K562 (cell line): ENCODE measurements at regions not wholly inside any gene's neighbourhood (a gene's known extent, or its start where the extent isn't known, plus 50 kb on each side); places are given as distances from the start of the nearest gene placed in this dataset.

Experiments
- CBFA2T3 ChIP-seq: fragments of 450-650 bp; IDR thresholded peaks from 2 replicates; pipeline ENCODE4 v1.6.1; 2017
- CEBPB ChIP-seq: fragments of 450-650 bp; IDR thresholded peaks from 2 replicates; pipeline ENCODE4 v1.6.1; 2016; ENCODE audit warnings: missing genetic modification characterization, missing compliant biosample characterization
- CHD2 ChIP-seq: IDR thresholded peaks from 2 replicates; pipeline ENCODE4 v1.6.1; 2011; ENCODE audit warnings: low read depth, low read length
- EP300 ChIP-seq: IDR thresholded peaks from 2 replicates; pipeline ENCODE4 v1.6.1; 2012; ENCODE audit warnings: low read length, improper control_type of control experiment
- GABPA ChIP-seq: fragments of 200-800 bp; sonication (Bioruptor generic); conservative IDR thresholded peaks from 2 replicates; pipeline ENCODE4 v1.6.1; 2016; ENCODE audit warnings: low read depth, missing genetic modification characterization, missing compliant biosample characterization
- SRSF1 ChIP-seq: fragments of 200-400 bp; formaldehyde crosslinking; IDR thresholded peaks from 2 replicates; pipeline ENCODE4 v1.6.1; 2017; ENCODE audit warnings: mild to moderate bottlenecking, low read depth, low read length, moderate library complexity
- USF1 ChIP-seq: sonication (generic); formaldehyde crosslinking; IDR thresholded peaks from 2 replicates; pipeline ENCODE4 v1.9.0; 2022; ENCODE audit warnings: mild to moderate bottlenecking, missing genetic modification reagents
- ZFP30 ChIP-seq: fragments of 250-450 bp; sonication (Bioruptor Pico); IDR thresholded peaks from 2 replicates; pipeline ENCODE4 v1.8.0; 2022; ENCODE audit warnings: moderate library complexity, mild to moderate bottlenecking, inconsistent platforms, borderline replicate concordance
- TF ChIP-seq, protein P1 (sequence below): fragments of 250-450 bp; sonication (Bioruptor Pico); IDR thresholded peaks from 2 replicates; pipeline ENCODE4 v1.8.0; 2021; ENCODE audit warnings: moderate library complexity, mild to moderate bottlenecking, inconsistent platforms

DNA sequence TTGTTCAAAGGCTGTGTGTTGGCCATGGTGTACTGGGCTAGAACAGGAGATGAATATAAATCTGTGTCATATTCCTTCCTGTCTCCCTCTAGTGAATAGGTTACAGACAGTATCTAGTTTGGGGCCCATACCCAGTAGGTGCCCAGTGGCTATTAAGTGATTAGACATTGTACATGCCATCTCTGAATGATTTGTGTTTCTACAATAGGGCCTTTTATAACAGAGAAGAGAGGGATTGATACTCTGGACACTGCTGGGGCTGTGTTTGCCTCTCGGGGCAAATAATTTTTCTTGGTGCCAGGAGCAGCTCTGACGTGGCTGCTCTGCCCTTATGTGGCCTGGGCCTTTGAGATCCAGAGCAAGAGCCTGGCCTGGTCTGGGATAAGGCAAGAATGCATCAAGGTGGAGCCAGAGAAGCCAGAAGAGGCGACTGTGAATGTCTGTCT, 403.1 kb downstream of the SPRY2 start:
- TF ChIP-seq USF1 (CRISPR knock-in tag) (no peak), ZFP30 (CRISPR knock-in tag) (no peak), CBFA2T3 (no peak), GABPA (no peak), SRSF1 (no peak), CHD2 (no peak), CEBPB (no peak), EP300 (no peak)
- TF ChIP-seq, protein P1, sequence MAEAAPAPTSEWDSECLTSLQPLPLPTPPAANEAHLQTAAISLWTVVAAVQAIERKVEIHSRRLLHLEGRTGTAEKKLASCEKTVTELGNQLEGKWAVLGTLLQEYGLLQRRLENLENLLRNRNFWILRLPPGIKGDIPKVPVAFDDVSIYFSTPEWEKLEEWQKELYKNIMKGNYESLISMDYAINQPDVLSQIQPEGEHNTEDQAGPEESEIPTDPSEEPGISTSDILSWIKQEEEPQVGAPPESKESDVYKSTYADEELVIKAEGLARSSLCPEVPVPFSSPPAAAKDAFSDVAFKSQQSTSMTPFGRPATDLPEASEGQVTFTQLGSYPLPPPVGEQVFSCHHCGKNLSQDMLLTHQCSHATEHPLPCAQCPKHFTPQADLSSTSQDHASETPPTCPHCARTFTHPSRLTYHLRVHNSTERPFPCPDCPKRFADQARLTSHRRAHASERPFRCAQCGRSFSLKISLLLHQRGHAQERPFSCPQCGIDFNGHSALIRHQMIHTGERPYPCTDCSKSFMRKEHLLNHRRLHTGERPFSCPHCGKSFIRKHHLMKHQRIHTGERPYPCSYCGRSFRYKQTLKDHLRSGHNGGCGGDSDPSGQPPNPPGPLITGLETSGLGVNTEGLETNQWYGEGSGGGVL (CRISPR knock-in tag), result no peak
